ENCODE measurements at regions not wholly inside any gene's neighbourhood (a gene's known extent, or its start where the extent isn't known, plus 50 kb on each side); places are given as distances from the start of the nearest gene placed in this dataset.

- Histone ChIP-seq H3K4me1 (ENCODE audit: control insufficient read depth, extremely low read depth, insufficient read depth, low read length) (peaks cover 22% of the 10 kb centered on the region), H2AFZ (ENCODE audit: low read depth, low read length) (no peak overlapping the region), H3K27ac (ENCODE audit: insufficient read depth, low read depth, low read length) (peak overlapping the region; percentile 82), H3K9ac (replicated peaks; ENCODE audit: extremely low read depth, insufficient read depth, low read length) (no peak overlapping the region), H3K9me3 (replicated peaks; ENCODE audit: control insufficient read depth, insufficient read depth, low read length) (no peaks in the 10 kb centered on the region), H3K36me3 (ENCODE audit: control insufficient read depth in 2 of 2, extremely low read depth in 1 of 2, insufficient read depth in 2 of 2, low read length in 2 of 2) (no peaks in the 10 kb centered on the region), H3K79me2 (ENCODE audit: control insufficient read depth, insufficient read depth, low read length) (no peaks in the 10 kb centered on the region), H3K27me3 (ENCODE audit: control insufficient read depth in 2 of 2, insufficient read depth in 2 of 2, low read length in 2 of 2) (no peaks in the 10 kb centered on the region), H4K20me1 (replicated peaks; ENCODE audit: control insufficient read depth, extremely low read depth, insufficient read depth, low read length) (no peaks in the 10 kb centered on the region), H3K9me1 (replicated peaks; ENCODE audit: control insufficient read depth, extremely low read depth, insufficient read depth, low read length) (no peaks in the 10 kb centered on the region), H3K4me2 (ENCODE audit: insufficient read depth, low read length) (no peak overlapping the region), H3K4me3 (replicated peaks in 1 of 3; ENCODE audit: insufficient read depth in 1 of 3, low read depth in 1 of 3, low read length in 3 of 3) (no peak overlapping the region)
- intact Hi-C loops (cut with micrococcal nuclease) (loop anchor here (10.0 kb wide), 1 partner anchor 174 kb away; the partner anchor contains the start of gene CDC73), dilution Hi-C loops (cut with MboI; ENCODE audit: extremely low pct_ligation_motif_present, low sequenced_read_pairs) (no loop called here)
- ChIA-PET POLR2A (interaction anchor here (2.2 kb wide), 2 partner anchors 17 to 141 kb away, joined by 8 to 11 read pairs; partner anchors contain the start of gene RGS2), CTCF (interaction anchor here (1.5 to 2.9 kb wide), 4 partner anchors 11 to 144 kb away, joined by 4 to 16 read pairs (median 10); no protein-coding TSS in a partner anchor)
- FAIRE-seq (no peak), DNase-seq (ENCODE audit: low read depth, low spot score) (no peak)
- no TSS peak for BruUV-seq (replicated peaks)
- TF ChIP-seq FOS (IDR thresholded peaks at IDR 0.05; ENCODE audit: borderline replicate concordance, insufficient read depth, low read length) (no peak), POLR2AphosphoS5 (IDR thresholded peaks at IDR 0.05; ENCODE audit: insufficient read depth, low read depth, low read length) (no peak), POLR2A (IDR thresholded peaks at IDR 0.05; ENCODE audit: low read depth, low read length) (no peak), JUN (IDR thresholded peaks at IDR 0.05; ENCODE audit: borderline replicate concordance, insufficient read depth, insufficient read length, low read depth) (no peak), EZH2 (IDR thresholded peaks at IDR 0.05; ENCODE audit: borderline replicate concordance, low read depth, low read length, severe bottlenecking) (no peak), CTCF (IDR thresholded peaks at IDR 0.05; ENCODE audit: extremely low read depth in 1 of 2, insufficient read depth in 1 of 2, low read depth in 1 of 2, low read length in 2 of 2) (no peak), GATA2 (IDR thresholded peaks at IDR 0.05; ENCODE audit: insufficient read depth, insufficient read length, low read depth, low read length) (no peak), MAX (IDR thresholded peaks at IDR 0.05; ENCODE audit: insufficient read depth, insufficient read length) (no peak), MYC (IDR thresholded peaks at IDR 0.05; ENCODE audit: low read depth, low read length) (no peak)
Observed at GRCh38 chr1:192950926-192951325, 108.2 kb downstream of the UCHL5 start.

Data from endothelial cell of umbilical vein (primary cell).